ENCODE measurements at regions not wholly inside any gene's neighbourhood (a gene's known extent, or its start where the extent isn't known, plus 50 kb on each side); places are given as distances from the start of the nearest gene placed in this dataset.

GRCh38 chr4:178288462-178288861, 846.2 kb upstream of the AGA start:
- no peak for TF ChIP-seq SUPT20H (IDR thresholded peaks at IDR 0.05; ENCODE audit: borderline replicate concordance, control insufficient read depth, low read depth, low read length)
- no peak for TF ChIP-seq SRF (IDR thresholded peaks at IDR 0.05; ENCODE audit: low read depth in 2 of 2, low read length in 2 of 2)
- TF ChIP-seq, protein P1, sequence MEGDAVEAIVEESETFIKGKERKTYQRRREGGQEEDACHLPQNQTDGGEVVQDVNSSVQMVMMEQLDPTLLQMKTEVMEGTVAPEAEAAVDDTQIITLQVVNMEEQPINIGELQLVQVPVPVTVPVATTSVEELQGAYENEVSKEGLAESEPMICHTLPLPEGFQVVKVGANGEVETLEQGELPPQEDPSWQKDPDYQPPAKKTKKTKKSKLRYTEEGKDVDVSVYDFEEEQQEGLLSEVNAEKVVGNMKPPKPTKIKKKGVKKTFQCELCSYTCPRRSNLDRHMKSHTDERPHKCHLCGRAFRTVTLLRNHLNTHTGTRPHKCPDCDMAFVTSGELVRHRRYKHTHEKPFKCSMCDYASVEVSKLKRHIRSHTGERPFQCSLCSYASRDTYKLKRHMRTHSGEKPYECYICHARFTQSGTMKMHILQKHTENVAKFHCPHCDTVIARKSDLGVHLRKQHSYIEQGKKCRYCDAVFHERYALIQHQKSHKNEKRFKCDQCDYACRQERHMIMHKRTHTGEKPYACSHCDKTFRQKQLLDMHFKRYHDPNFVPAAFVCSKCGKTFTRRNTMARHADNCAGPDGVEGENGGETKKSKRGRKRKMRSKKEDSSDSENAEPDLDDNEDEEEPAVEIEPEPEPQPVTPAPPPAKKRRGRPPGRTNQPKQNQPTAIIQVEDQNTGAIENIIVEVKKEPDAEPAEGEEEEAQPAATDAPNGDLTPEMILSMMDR (IDR thresholded peaks at IDR 0.05 in 2 of 3, conservative IDR thresholded peaks at IDR 0.05 in 1 of 3; ENCODE audit: control insufficient read depth in 2 of 3, extremely low read depth in 1 of 3, insufficient read depth in 1 of 3, low read depth in 3 of 3, low read length in 3 of 3): no peak
- TF ChIP-seq ZBTB40 (IDR thresholded peaks at IDR 0.05; ENCODE audit: borderline replicate concordance): no peak
- no peak for TF ChIP-seq ZBED1 (IDR thresholded peaks at IDR 0.05; ENCODE audit: borderline replicate concordance)
- no peak for TF ChIP-seq SIN3A (IDR thresholded peaks at IDR 0.05; ENCODE audit: low read depth, low read length)
- TF ChIP-seq ZNF274 (IDR thresholded peaks at IDR 0.05; ENCODE audit: insufficient read depth, insufficient read length): no peak
- TF ChIP-seq RFX5 (IDR thresholded peaks at IDR 0.05; ENCODE audit: low read depth, low read length): no peak
- TF ChIP-seq POLR2AphosphoS5 (IDR thresholded peaks at IDR 0.05; ENCODE audit: low read length): no peak
- TF ChIP-seq TCF7 (IDR thresholded peaks at IDR 0.05; ENCODE audit: borderline replicate concordance): no peak
- no peak for TF ChIP-seq EP300 (IDR thresholded peaks at IDR 0.05; ENCODE audit: borderline replicate concordance in 1 of 2, control insufficient read depth in 1 of 2, low read depth in 2 of 2, low read length in 2 of 2)
- no peak for TF ChIP-seq NRF1 (conservative IDR thresholded peaks at IDR 0.05; ENCODE audit: low read depth, low read length)
- TF ChIP-seq POLR2A (IDR thresholded peaks at IDR 0.05; ENCODE audit: low read depth, low read length): no peak
- TF ChIP-seq, protein P2, sequence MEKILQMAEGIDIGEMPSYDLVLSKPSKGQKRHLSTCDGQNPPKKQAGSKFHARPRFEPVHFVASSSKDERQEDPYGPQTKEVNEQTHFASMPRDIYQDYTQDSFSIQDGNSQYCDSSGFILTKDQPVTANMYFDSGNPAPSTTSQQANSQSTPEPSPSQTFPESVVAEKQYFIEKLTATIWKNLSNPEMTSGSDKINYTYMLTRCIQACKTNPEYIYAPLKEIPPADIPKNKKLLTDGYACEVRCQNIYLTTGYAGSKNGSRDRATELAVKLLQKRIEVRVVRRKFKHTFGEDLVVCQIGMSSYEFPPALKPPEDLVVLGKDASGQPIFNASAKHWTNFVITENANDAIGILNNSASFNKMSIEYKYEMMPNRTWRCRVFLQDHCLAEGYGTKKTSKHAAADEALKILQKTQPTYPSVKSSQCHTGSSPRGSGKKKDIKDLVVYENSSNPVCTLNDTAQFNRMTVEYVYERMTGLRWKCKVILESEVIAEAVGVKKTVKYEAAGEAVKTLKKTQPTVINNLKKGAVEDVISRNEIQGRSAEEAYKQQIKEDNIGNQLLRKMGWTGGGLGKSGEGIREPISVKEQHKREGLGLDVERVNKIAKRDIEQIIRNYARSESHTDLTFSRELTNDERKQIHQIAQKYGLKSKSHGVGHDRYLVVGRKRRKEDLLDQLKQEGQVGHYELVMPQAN (conservative IDR thresholded peaks at IDR 0.05): no peak

Measured in GM12878 (cell line).